H1 (cell line): ENCODE measurements at regions not wholly inside any gene's neighbourhood (a gene's known extent, or its start where the extent isn't known, plus 50 kb on each side); places are given as distances from the start of the nearest gene placed in this dataset.

Experiments
- CTCF ChIA-PET: fragments of 300-600 bp; sonication (Branson Sonifier 250); formaldehyde crosslinking; loops from one replicate; lab custom pipeline; 2021; ENCODE audit not compliant: partially characterized antibody; lab: Charles Lee
- POLR2A ChIA-PET: fragments of 300-600 bp; sonication (Branson Sonifier 250); formaldehyde crosslinking; loops from one replicate; lab custom pipeline; 2021; ENCODE audit warnings: inconsistent platforms; ENCODE audit not compliant: partially characterized antibody; lab: Charles Lee
- DNase-seq, 2 experiments: peaks; one replicate each; pipeline versions ENCODE4 v3.0.0 to v3.0.0-alpha.2; 2010 to 2022; ENCODE audit warnings: low spot score in 2 of 2, low read depth in 1 of 2, mixed read lengths in 1 of 2
- FAIRE-seq: peaks from 2 replicates; lab custom pipeline; 2011; peaks lifted over from hg19 to GRCh38; lab: Jason Lieb, UNC
- H2AFZ ChIP-seq: 2 replicates; pipeline ENCODE4 v1.8.1; 2012; ENCODE audit warnings: low read length, inconsistent platforms
- H2AK5ac ChIP-seq: 2 replicates; pipeline ENCODE4 v1.6.1; 2013; ENCODE audit warnings: low read depth, low read length
- H2BK120ac ChIP-seq: replicated peaks from 2 replicates; pipeline ENCODE3; 2013; ENCODE audit warnings: low read depth, low read length, inconsistent platforms
- H2BK12ac ChIP-seq: 2 replicates; pipeline ENCODE4 v1.6.1; 2013; ENCODE audit warnings: low read depth, low read length
- H2BK15ac ChIP-seq: 2 replicates; pipeline ENCODE4 v1.6.1; 2013; ENCODE audit warnings: low read length
- H2BK20ac ChIP-seq: 2 replicates; pipeline ENCODE4 v1.6.1; 2013; ENCODE audit warnings: low read length
- H2BK5ac ChIP-seq: 2 replicates; pipeline ENCODE4 v1.6.1; 2013; ENCODE audit warnings: low read depth, low read length
- H3K14ac ChIP-seq: 2 replicates; pipeline ENCODE4 v1.6.1; 2013; ENCODE audit warnings: inconsistent platforms; ENCODE audit not compliant: insufficient read length
- H3K18ac ChIP-seq: 2 replicates; pipeline ENCODE4 v1.6.1; 2013; ENCODE audit warnings: low read length; ENCODE audit errors: extremely low read depth
- H3K23ac ChIP-seq: 2 replicates; pipeline ENCODE4 v1.6.1; 2013; ENCODE audit warnings: inconsistent platforms; ENCODE audit not compliant: insufficient read length
- H3K23me2 ChIP-seq: 2 replicates; pipeline ENCODE4 v1.6.1; 2013; ENCODE audit warnings: low read depth, low read length
- H3K27ac ChIP-seq: 2 replicates; pipeline ENCODE4 v1.6.1; 2011; ENCODE audit warnings: low read depth, low read length, inconsistent platforms
- H3K27me3 ChIP-seq, 4 experiments: replicated peaks in 1 of 4; 1 replicate in 1 of 4; 2 replicates in 3 of 4; pipeline versions ENCODE4 v1.6.1 to v1.8.1; 2011 to 2013; ENCODE audit warnings: low read length in 3 of 4, mild to moderate bottlenecking in 3 of 4, inconsistent platforms in 2 of 4, mixed read lengths in 2 of 4, moderate library complexity in 1 of 4; ENCODE audit not compliant: control insufficient read depth in 3 of 4, insufficient read depth in 3 of 4; ENCODE audit errors: extremely low read depth in 1 of 4
- H3K36me3 ChIP-seq, 4 experiments: 2 replicates each; pipeline versions ENCODE4 v1.6.1 to v1.8.1; 2011 to 2013; ENCODE audit warnings: mild to moderate bottlenecking in 4 of 4, low read length in 3 of 4, moderate library complexity in 2 of 4, control low read depth in 1 of 4, inconsistent platforms in 1 of 4; ENCODE audit not compliant: insufficient read depth in 4 of 4, control insufficient read depth in 2 of 4
- H3K4ac ChIP-seq: replicated peaks from 2 replicates; pipeline ENCODE3; 2013; ENCODE audit warnings: low read length, low read depth, mixed read lengths, inconsistent platforms; ENCODE audit not compliant: insufficient read length
- H3K4me1 ChIP-seq, 4 experiments: replicated peaks in 1 of 4; 1 replicate in 1 of 4; 2 replicates in 3 of 4; pipeline versions ENCODE4 v1.6.1 to v1.8.1; 2011 to 2013; ENCODE audit warnings: low read length in 3 of 4, inconsistent platforms in 2 of 4, mixed read lengths in 1 of 4; ENCODE audit not compliant: insufficient read depth in 4 of 4, control insufficient read depth in 3 of 4
- H3K4me2 ChIP-seq, 2 experiments: 2 replicates each; pipeline versions ENCODE4 v1.6.1 to v1.8.1; 2011 to 2013; ENCODE audit warnings: low read depth in 2 of 2, low read length in 2 of 2, control low read depth in 1 of 2, inconsistent platforms in 1 of 2, mild to moderate bottlenecking in 1 of 2; ENCODE audit not compliant: insufficient read depth in 1 of 2
- H3K4me3 ChIP-seq, 4 experiments: fragments of 200-600, 300-600 bp in 1 of 4; sonication (generic), shearing (Covaris generic), sonication (Bioruptor Twin) in 1 of 4; 2 replicates each; pipeline versions ENCODE4 v1.5.1 to v1.8.1; 2011 to 2016; ENCODE audit warnings: low read length in 4 of 4, low read depth in 3 of 4, control low read depth in 2 of 4, inconsistent platforms in 2 of 4, mild to moderate bottlenecking in 2 of 4, mixed read lengths in 1 of 4, moderate library complexity in 1 of 4; ENCODE audit not compliant: insufficient read depth in 2 of 4; ENCODE audit errors: extremely low read depth in 1 of 4
- H3K56ac ChIP-seq: replicated peaks from 2 replicates; pipeline ENCODE3; 2013; ENCODE audit warnings: low read depth, mild to moderate bottlenecking, mixed read lengths, low read length, inconsistent platforms; ENCODE audit not compliant: insufficient read length
- H3K79me1 ChIP-seq: 2 replicates; pipeline ENCODE4 v1.6.1; 2013; ENCODE audit warnings: low read depth, low read length, control low read depth
- H3K79me2 ChIP-seq, 2 experiments: 2 replicates each; pipeline versions ENCODE4 v1.6.1 to v1.8.1; 2012 to 2013; ENCODE audit warnings: low read length in 2 of 2, mild to moderate bottlenecking in 2 of 2, inconsistent platforms in 1 of 2; ENCODE audit not compliant: insufficient read depth in 2 of 2, control insufficient read depth in 1 of 2
- H3K9ac ChIP-seq, 4 experiments: replicated peaks in 1 of 4; 1 replicate in 1 of 4; 2 replicates in 3 of 4; pipeline versions ENCODE4 v1.6.1 to v1.8.1; 2011 to 2013; ENCODE audit warnings: low read depth in 3 of 4, low read length in 3 of 4, control low read depth in 2 of 4, mild to moderate bottlenecking in 2 of 4, moderate library complexity in 2 of 4, inconsistent platforms in 1 of 4; ENCODE audit errors: extremely low read depth in 1 of 4
- H3K9me3 ChIP-seq, 2 experiments: 2 replicates each; pipeline versions ENCODE4 v1.6.1 to v1.8.1; 2012 to 2013; ENCODE audit warnings: mild to moderate bottlenecking in 2 of 2, moderate library complexity in 2 of 2, control low read depth in 1 of 2, inconsistent platforms in 1 of 2, low read depth in 1 of 2, low read length in 1 of 2, mixed read lengths in 1 of 2; ENCODE audit not compliant: insufficient read depth in 2 of 2
- H4K20me1 ChIP-seq, 2 experiments: replicated peaks in 1 of 2; 2 replicates each; pipeline versions ENCODE3 to v1.8.1; 2011 to 2013; ENCODE audit warnings: inconsistent platforms in 2 of 2, low read length in 2 of 2, mild to moderate bottlenecking in 1 of 2; ENCODE audit not compliant: insufficient read depth in 2 of 2, control insufficient read depth in 1 of 2
- H4K5ac ChIP-seq: 2 replicates; pipeline ENCODE4 v1.6.1; 2013; ENCODE audit warnings: low read length, low read depth, mixed read lengths, inconsistent platforms; ENCODE audit not compliant: insufficient read length
- H4K8ac ChIP-seq: 2 replicates; pipeline ENCODE4 v1.8.0; 2013; ENCODE audit warnings: mild to moderate bottlenecking, moderate library complexity, low read length, inconsistent platforms; ENCODE audit not compliant: insufficient read depth; ENCODE audit errors: extremely low read depth
- H4K91ac ChIP-seq: replicated peaks from 2 replicates; pipeline ENCODE3; 2013; ENCODE audit warnings: low read length, mixed read lengths, inconsistent platforms; ENCODE audit not compliant: insufficient read length
- ASH2L ChIP-seq: fragments of 200-600, 300-600 bp; sonication (generic); IDR thresholded peaks from one replicate; pipeline ENCODE4 v1.7.1; 2017; ENCODE audit warnings: low read length
- CTBP2 ChIP-seq: IDR thresholded peaks from 2 replicates; pipeline ENCODE4 v1.7.0; 2011; ENCODE audit warnings: borderline replicate concordance, mild to moderate bottlenecking, moderate library complexity, mixed read lengths, low read length; ENCODE audit not compliant: insufficient read depth, insufficient read length
- EZH2 ChIP-seq: fragments of 200-600 bp; sonication (generic); IDR thresholded peaks from 2 replicates; pipeline ENCODE4 v1.7.1; 2012; ENCODE audit warnings: low read depth, mild to moderate bottlenecking, moderate library complexity, low read length, inconsistent platforms; ENCODE audit not compliant: severe bottlenecking
- FOSL1 ChIP-seq: IDR thresholded peaks from 2 replicates; pipeline ENCODE4 v1.6.1; 2011; ENCODE audit warnings: mild to moderate bottlenecking, low read depth, low read length, moderate library complexity; ENCODE audit not compliant: insufficient read depth
- GABPA ChIP-seq: IDR thresholded peaks from 2 replicates; pipeline ENCODE4 v1.6.1; 2011; ENCODE audit warnings: mild to moderate bottlenecking, low read length, moderate library complexity, borderline replicate concordance; ENCODE audit not compliant: insufficient read depth
- JUN ChIP-seq: IDR thresholded peaks from 2 replicates; pipeline ENCODE4 v1.6.1; 2011; ENCODE audit warnings: low read depth, mild to moderate bottlenecking, improper control_type of control experiment, low read length
- KDM4A ChIP-seq: IDR thresholded peaks from one replicate; pipeline ENCODE4 v1.7.1; 2012; ENCODE audit warnings: low read depth, mild to moderate bottlenecking, moderate library complexity, low read length, inconsistent platforms; ENCODE audit not compliant: severe bottlenecking
- MAFK ChIP-seq: IDR thresholded peaks from 2 replicates; pipeline ENCODE4 v1.6.1; 2012; ENCODE audit warnings: low read depth, mild to moderate bottlenecking, improper control_type of control experiment, low read length
- NRF1 ChIP-seq: IDR thresholded peaks from 2 replicates; pipeline ENCODE4 v1.6.1; 2011; ENCODE audit warnings: mild to moderate bottlenecking, low read depth, low read length, improper control_type of control experiment
- POU5F1 ChIP-seq: IDR thresholded peaks from 2 replicates; pipeline ENCODE4 v1.6.1; 2011; ENCODE audit warnings: low read depth, mild to moderate bottlenecking, low read length, moderate library complexity
- RBBP5 ChIP-seq: IDR thresholded peaks from 2 replicates; pipeline ENCODE4 v1.7.1; 2012; ENCODE audit warnings: low read depth, mild to moderate bottlenecking, inconsistent platforms, low read length, moderate library complexity, borderline replicate concordance
- RNF2 ChIP-seq: fragments of 200-900, 300-1000 bp; sonication (generic); IDR thresholded peaks from 2 replicates; pipeline ENCODE4 v1.7.1; 2016; ENCODE audit warnings: borderline replicate concordance, low read depth, mild to moderate bottlenecking, antibody characterized with exemption, low read length; ENCODE audit not compliant: poor library complexity, severe bottlenecking; ENCODE audit errors: missing control alignments
- SIN3A ChIP-seq, 2 experiments: IDR thresholded peaks in 1 of 2; conservative IDR thresholded peaks in 1 of 2; 2 replicates each; pipeline ENCODE4 v1.6.1; 2011 to 2012; ENCODE audit warnings: low read length in 2 of 2, improper control_type of control experiment in 1 of 2, low read depth in 1 of 2, mild to moderate bottlenecking in 1 of 2

GRCh38 chr4:176533159-176533558 lies 213.4 kb downstream of the SPCS3 start:
- ChIA-PET CTCF (no interaction called here), POLR2A (no interaction called here)
- no peak for TF ChIP-seq EZH2
- no peak for TF ChIP-seq NRF1
- TF ChIP-seq MAFK = no peak
- no peak for TF ChIP-seq CTBP2
- TF ChIP-seq POU5F1 = no peak
- TF ChIP-seq SIN3A (conservative IDR thresholded peaks at IDR 0.05 in 1 of 2, IDR thresholded peaks at IDR 0.05 in 1 of 2; ENCODE audit: low read depth in 1 of 2, low read length in 2 of 2) = no peak
- no peak for TF ChIP-seq FOSL1
- TF ChIP-seq GABPA = no peak
- TF ChIP-seq KDM4A = no peak
- TF ChIP-seq JUN = no peak
- TF ChIP-seq RNF2 = no peak
- TF ChIP-seq ASH2L = no peak
- no peak for TF ChIP-seq RBBP5

More at GRCh38 chr4:176533159-176533558, 213.4 kb downstream of the SPCS3 start:
- Histone ChIP-seq H4K5ac (no peak overlapping the region), H4K91ac (no peak overlapping the region), H2BK120ac (no peak overlapping the region), H3K9me3 (no peaks in the 10 kb centered on the region), H2AK5ac (no peak overlapping the region), H3K4me2 (no peak overlapping the region), H3K4me1 (no peaks in the 10 kb centered on the region), H2BK20ac (no peak overlapping the region), H3K23me2 (no peaks in the 10 kb centered on the region), H3K4ac (no peak overlapping the region), H3K56ac (no peak overlapping the region), H2BK12ac (no peak overlapping the region), H2AFZ (no peak overlapping the region), H3K23ac (no peak overlapping the region), H3K79me2 (no peaks in the 10 kb centered on the region), H3K36me3 (no peaks in the 10 kb centered on the region), H2BK5ac (no peak overlapping the region), H3K9ac (no peak overlapping the region), H3K79me1 (no peaks in the 10 kb centered on the region), H3K27me3 (no peaks in the 10 kb centered on the region), H2BK15ac (no peak overlapping the region), H3K4me3 (no peak overlapping the region), H3K18ac (no peak overlapping the region), H3K14ac (no peak overlapping the region), H4K8ac (no peak overlapping the region), H3K27ac (no peak overlapping the region), H4K20me1 (no peaks in the 10 kb centered on the region)
- DNase-seq (no peak), FAIRE-seq (no peak)
